HUES6 (cell line): ENCODE measurements at regions not wholly inside any gene's neighbourhood (a gene's known extent, or its start where the extent isn't known, plus 50 kb on each side); places are given as distances from the start of the nearest gene placed in this dataset.

Source experiments
- H3K27ac ChIP-seq: 2 replicates; pipeline ENCODE4 v1.7.0; 2013; ENCODE audit warnings: low read depth, mild to moderate bottlenecking, low read length, inconsistent platforms
- H3K27me3 ChIP-seq: 2 replicates; pipeline ENCODE4 v1.6.1; 2013; ENCODE audit warnings: low read length; ENCODE audit not compliant: control insufficient read depth, insufficient read depth
- H3K36me3 ChIP-seq: 2 replicates; pipeline ENCODE4 v1.6.1; 2013; ENCODE audit warnings: low read length; ENCODE audit not compliant: control insufficient read depth, insufficient read depth
- H3K4me1 ChIP-seq: 2 replicates; pipeline ENCODE4 v1.6.1; 2013; ENCODE audit warnings: low read length; ENCODE audit not compliant: control insufficient read depth, insufficient read depth
- H3K4me3 ChIP-seq: 2 replicates; pipeline ENCODE4 v1.5.1; 2013; ENCODE audit warnings: low read depth, low read length
- H3K9ac ChIP-seq: one replicate; pipeline ENCODE4 v1.6.1; 2013; ENCODE audit warnings: mild to moderate bottlenecking, low read length
- H3K9me3 ChIP-seq: 2 replicates; pipeline ENCODE4 v1.6.1; 2013; ENCODE audit warnings: low read depth, low read length; ENCODE audit not compliant: control insufficient read depth, insufficient read depth

DNA sequence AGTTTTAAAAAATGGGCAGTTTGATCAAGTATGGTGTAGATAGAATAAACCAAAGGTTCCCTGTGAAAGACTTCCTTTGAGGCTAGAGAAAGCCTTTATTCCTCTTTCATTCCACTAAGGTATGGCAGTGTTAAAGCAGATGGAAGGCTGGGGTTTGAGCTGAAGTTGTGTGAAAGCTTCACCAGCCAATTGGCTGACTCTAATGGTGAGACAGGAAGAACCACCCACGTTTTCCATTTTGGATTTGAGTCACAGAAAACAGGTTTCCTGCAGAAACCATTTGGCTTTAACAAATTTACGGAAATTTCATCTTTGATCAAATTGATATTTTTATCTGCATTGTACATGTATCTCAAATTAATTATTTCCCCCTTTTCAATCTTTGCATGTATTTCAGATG, 455.0 kb downstream of the PCNX1 start:
- no peaks in the 10 kb centered on the region for H3K27me3 ChIP-seq
- peaks cover 9% of the 10 kb centered on the region; the same call in 1 of the 2 replicates for H3K4me1 ChIP-seq
- H3K27ac ChIP-seq, result no peak overlapping the region
- H3K9ac ChIP-seq, result no peak overlapping the region
- H3K4me3 ChIP-seq, result no peak overlapping the region
- no peaks in the 10 kb centered on the region for H3K36me3 ChIP-seq
- H3K9me3 ChIP-seq, result 0 out of 2 replicates have a peak, but pooled peaks cover 3% of the 10 kb centered on the region

DNA sequence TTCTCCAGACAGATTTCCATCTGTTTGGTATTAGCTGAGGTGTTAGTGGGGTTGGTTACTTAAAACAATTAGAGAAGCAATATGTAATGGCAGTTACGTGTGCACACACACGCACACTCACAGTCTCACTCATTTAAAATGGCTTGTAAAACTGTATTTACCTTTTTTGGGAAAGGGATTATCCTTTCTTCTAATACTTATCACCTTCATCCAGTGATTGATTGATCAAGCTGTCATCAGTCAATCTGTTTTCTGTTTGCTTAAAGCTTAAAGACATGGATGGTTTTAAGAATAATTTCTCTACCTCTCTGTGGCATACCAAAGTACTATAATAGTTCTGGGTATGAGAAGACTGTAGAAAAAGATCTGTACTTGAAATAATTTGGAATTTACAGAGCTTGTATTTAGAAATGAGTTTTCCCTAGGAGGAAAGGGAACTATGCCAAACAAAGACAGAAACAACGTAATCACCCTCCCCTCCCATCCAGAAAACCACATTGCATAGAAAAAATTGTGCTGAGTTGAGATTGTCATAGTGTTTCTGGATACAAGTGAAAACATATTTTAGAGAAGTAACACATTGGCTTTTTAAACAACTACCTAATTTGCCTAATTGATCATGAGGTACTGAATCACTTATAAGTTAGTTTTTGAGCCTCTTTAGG, 455.8 kb downstream of the PCNX1 start:
- H3K27ac ChIP-seq, result no peak overlapping the region
- no peaks in the 10 kb centered on the region for H3K27me3 ChIP-seq
- no peaks in the 10 kb centered on the region for H3K36me3 ChIP-seq
- H3K9ac ChIP-seq, result no peak overlapping the region
- H3K4me1 ChIP-seq, result peaks cover 9% of the 10 kb centered on the region; the same call in 1 of the 2 replicates
- 0 out of 2 replicates have a peak, but pooled peaks cover 3% of the 10 kb centered on the region for H3K9me3 ChIP-seq
- no peak overlapping the region for H3K4me3 ChIP-seq

DNA sequence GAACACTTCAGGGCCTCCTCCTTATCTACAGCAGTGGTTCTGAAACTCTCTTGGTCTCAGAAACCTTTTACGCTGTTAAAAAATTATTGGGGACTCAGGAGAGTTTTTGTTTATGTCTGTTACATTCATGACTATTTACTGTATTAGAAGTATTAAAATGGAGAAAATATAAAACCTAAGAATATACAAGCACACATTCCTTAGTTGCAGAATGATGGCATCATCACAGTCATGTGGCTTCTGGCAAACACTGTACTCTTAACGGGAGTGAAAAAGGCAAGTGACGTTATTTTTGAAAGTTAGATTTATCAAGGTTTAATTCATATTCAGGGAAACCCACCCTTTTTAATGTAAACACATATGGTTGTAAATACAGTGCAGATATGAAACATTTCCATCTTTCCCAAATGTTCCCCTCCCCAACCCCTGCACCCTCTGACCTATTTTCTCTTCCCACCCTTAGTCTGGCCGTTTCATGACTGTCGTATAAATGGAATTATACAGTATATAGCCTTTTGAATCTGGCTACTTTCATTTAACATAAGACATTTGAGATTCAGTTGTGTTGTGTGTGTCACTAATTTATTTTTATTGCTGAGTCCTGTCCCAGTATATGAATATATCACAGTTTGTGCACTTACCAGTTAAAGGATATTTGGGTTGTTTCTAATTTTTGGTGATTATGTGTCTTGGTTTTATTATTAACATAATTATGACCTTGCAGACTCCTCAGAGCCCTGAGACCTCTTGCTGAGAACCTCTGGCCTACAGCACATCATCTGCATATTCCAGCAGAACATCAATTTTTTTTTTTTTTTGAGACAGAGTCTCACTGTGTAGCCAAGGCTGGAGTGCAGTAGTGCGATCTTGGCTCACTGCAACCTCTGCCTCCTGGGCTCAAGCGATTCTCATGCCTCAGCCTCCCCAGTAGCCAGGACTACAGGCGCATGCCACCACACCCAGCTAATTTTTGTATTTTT, 457.0 kb downstream of the PCNX1 start:
- H3K27ac ChIP-seq, result no peak overlapping the region
- H3K9ac ChIP-seq, result no peak overlapping the region
- H3K4me1 ChIP-seq, result peaks cover 9% of the 10 kb centered on the region; the same call in 1 of the 2 replicates

DNA sequence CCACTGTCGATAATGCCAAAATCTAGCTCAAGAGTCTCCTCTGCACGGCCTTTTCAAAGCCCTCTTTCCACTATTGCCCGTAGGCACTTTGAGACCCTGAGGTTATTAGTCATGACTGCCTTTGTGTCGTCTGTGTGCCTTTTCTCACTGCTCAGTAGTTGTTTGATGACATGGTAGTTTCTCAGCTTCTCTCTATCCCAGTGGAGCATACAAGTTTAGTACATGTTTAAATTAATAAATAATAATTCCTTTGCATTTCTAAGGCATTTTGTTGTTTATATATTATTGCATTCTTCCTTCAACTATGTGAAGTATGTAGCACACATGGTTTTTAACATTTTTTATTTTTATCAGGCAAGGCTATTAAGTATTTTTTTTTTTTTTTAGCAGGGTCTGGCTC, 458.1 kb downstream of the PCNX1 start:
- no peak overlapping the region for H3K27ac ChIP-seq
- no peaks in the 10 kb centered on the region for H3K36me3 ChIP-seq

More for the DNA sequence above, 457.0 kb downstream of the PCNX1 start:
- Histone ChIP-seq H3K9me3 (no peaks in the 10 kb centered on the region), H3K4me3 (no peak overlapping the region), H3K36me3 (no peaks in the 10 kb centered on the region), H3K27me3 (no peaks in the 10 kb centered on the region)

DNA sequence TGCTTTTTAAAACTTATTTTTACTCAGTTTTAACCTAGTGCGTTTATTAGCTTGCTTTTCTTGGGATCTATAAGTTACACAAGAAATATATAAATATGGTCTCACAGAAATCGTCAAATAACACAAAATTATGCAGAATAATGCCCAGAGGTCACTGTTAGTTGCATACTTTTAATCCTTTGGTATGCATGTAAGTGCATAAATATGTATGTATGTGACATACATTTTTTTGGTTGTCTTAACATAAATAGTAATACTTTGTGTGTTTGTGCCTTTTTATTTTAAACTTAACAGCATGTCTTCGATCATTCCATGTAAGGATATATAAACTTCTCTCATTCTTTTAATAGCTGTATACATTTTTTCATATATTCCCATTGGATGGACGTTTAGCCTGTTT, 459.6 kb downstream of the PCNX1 start:
- H3K27ac ChIP-seq, result no peak overlapping the region

More for the DNA sequence above, 458.1 kb downstream of the PCNX1 start:
- Histone ChIP-seq H3K9me3 (no peaks in the 10 kb centered on the region), H3K9ac (no peak overlapping the region), H3K4me3 (no peak overlapping the region), H3K4me1 (peaks cover 9% of the 10 kb centered on the region; the same call in 1 of the 2 replicates), H3K27me3 (no peaks in the 10 kb centered on the region)

DNA sequence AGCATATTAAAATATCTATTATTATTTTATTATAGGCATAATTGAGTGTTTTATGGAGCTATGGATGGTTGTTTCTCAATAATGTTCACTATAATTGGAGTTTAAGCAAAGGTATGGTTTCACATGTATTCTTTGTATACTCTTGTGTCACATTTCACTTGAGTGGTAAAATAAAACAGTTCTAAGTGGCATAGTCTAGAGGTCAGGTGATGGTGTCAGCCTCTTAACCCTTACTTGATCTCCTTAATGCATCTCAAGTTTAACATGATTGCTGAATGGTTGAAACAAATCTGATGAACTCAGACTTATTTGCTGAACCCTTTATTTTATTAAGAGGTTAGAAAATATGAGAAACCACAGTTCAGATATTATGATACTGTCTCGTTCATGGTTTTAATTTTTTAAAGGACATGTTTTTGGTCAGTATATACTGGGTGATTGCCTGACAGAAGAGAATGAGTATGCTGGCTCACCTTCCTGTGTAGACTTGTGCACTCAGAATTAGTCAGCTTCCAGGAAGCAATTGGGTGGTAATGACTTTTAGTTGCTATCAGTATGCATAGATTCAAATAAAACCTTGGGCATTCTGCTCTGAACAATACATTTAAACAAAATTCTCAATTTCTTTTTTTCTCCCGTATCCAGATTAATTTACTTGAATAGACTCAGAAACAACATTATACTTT, 464.6 kb downstream of the PCNX1 start:
- Histone ChIP-seq H3K27ac (no peak overlapping the region), H3K9me3 (peaks cover 13% of the 10 kb centered on the region), H3K4me3 (no peak overlapping the region)

More for the DNA sequence above, 459.6 kb downstream of the PCNX1 start:
- Histone ChIP-seq H3K9ac (no peak overlapping the region), H3K27me3 (no peaks in the 10 kb centered on the region), H3K9me3 (no peaks in the 10 kb centered on the region), H3K36me3 (no peaks in the 10 kb centered on the region), H3K4me1 (peaks cover 7% of the 10 kb centered on the region; the same call in 1 of the 2 replicates), H3K4me3 (no peak overlapping the region)

DNA sequence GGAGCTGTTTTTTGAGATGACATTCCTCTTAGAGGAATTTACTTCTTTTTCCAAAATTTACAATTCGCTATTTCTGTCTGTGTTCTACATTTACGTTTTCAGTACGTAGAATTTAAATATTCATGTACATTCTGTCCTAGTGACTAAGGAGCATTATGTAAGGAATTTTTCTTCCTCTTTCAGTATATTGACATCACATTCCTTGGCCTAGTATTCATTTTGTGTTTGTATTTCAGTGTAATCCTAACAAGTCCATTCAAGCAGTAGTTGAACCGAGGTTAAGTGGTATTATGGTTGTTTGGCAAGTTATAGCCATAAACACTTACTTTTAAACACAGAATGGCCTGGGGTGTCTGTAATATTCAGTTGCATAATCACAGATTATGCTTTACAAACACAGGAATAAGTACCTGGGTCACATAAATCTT, 465.2 kb downstream of the PCNX1 start:
- Histone ChIP-seq H3K9me3 (peaks cover 17% of the 10 kb centered on the region), H3K4me1 (no peaks in the 10 kb centered on the region), H3K27me3 (no peaks in the 10 kb centered on the region), H3K9ac (no peak overlapping the region), H3K36me3 (no peaks in the 10 kb centered on the region), H3K27ac (no peak overlapping the region), H3K4me3 (no peak overlapping the region)

More for the DNA sequence above, 464.6 kb downstream of the PCNX1 start:
- Histone ChIP-seq H3K36me3 (no peaks in the 10 kb centered on the region), H3K4me1 (no peaks in the 10 kb centered on the region), H3K27me3 (no peaks in the 10 kb centered on the region), H3K9ac (no peak overlapping the region)

DNA sequence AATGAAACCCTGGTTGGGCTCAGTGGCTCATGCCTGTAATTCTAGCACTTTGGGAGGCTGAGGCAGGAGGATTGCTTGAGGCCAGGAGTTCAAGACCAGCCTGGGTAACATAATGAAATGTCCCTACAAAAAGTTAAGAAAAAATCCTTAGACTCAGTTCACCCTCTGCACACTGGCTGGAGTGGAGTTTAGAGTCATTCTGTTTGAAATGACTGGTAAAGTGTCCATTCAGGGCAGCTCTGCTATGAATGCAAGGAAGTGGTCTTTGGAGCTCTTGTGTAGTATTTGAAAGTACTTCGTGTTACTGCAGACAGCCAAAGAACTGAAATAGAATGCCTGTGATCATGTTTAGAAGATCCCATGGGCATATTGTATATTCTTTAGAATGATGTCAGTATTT, 466.5 kb downstream of the PCNX1 start:
- Histone ChIP-seq H3K27ac (no peak overlapping the region), H3K27me3 (no peaks in the 10 kb centered on the region), H3K4me1 (no peaks in the 10 kb centered on the region), H3K9me3 (peaks cover 25% of the 10 kb centered on the region), H3K9ac (no peak overlapping the region), H3K36me3 (no peaks in the 10 kb centered on the region), H3K4me3 (no peak overlapping the region)

DNA sequence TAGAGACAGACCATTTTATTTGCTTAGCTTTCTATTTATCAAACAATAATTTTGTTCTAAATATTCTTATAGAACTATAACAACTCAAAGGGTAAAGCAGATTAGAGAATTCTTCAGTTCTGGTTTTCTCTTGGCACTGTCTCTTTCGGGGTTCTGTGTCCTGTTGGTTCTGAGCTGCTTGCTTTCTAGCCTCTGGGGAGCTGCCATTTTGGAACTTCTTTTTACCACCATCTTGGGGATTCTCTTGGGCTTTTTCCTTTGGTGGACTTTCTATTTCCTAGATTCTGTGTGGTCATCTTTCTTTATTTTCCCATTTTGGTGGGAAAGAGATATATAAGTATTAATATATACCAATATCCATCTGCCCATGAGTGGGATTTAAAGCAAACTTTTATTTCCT, 467.7 kb downstream of the PCNX1 start:
- H3K27me3 ChIP-seq, result no peaks in the 10 kb centered on the region
- H3K4me3 ChIP-seq, result no peak overlapping the region
- no peaks in the 10 kb centered on the region for H3K4me1 ChIP-seq
- H3K9ac ChIP-seq, result no peak overlapping the region
- no peaks in the 10 kb centered on the region for H3K36me3 ChIP-seq
- no peak overlapping the region for H3K27ac ChIP-seq
- H3K9me3 ChIP-seq, result peaks cover 30% of the 10 kb centered on the region

DNA sequence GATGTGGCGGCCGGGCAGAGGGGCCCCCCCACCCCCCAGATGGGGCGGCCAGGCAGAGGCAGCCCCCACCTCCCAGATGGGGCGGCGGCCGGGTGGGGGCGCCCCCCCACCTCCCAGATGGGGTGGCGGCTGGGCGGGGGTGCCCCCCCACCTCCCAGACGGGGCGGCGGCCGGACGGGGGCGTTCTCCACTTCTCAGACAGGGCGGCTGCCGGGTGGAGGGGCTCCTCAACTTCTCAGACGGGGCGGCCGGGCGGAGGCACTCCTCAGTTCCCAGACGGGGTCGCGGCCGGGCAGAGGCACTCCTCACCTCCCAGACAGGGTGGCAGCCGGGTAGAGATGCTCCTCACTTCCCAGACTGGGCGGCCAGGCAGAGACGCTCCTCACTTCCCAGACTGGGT, 469.8 kb downstream of the PCNX1 start:
- H3K36me3 ChIP-seq, result no peaks in the 10 kb centered on the region
- H3K4me3 ChIP-seq, result no peak overlapping the region
- H3K9me3 ChIP-seq, result peaks cover 30% of the 10 kb centered on the region
- peaks cover 3% of the 10 kb centered on the region; the same call in 1 of the 2 replicates for H3K4me1 ChIP-seq
- H3K27ac ChIP-seq, result no peak overlapping the region
- H3K27me3 ChIP-seq, result no peaks in the 10 kb centered on the region
- H3K9ac ChIP-seq, result no peak overlapping the region
